HepG2 (cell line): ENCODE measurements at regions not wholly inside any gene's neighbourhood (a gene's known extent, or its start where the extent isn't known, plus 50 kb on each side); places are given as distances from the start of the nearest gene placed in this dataset.

Experiments
- CBX2 ChIP-seq, 2 experiments: fragments of 200-600 bp in 1 of 2; sonication (generic); formaldehyde crosslinking in 1 of 2; IDR thresholded peaks; 2 replicates each; pipeline versions ENCODE4 v1.7.0 to v1.8.1; 2018 to 2022; ENCODE audit warnings: low read depth in 2 of 2, low read length in 1 of 2, mild to moderate bottlenecking in 1 of 2, missing genetic modification reagents in 1 of 2
- KLF9 ChIP-seq: IDR thresholded peaks from 2 replicates; pipeline ENCODE4 v1.6.1; 2016; ENCODE audit warnings: low read depth
- TF ChIP-seq, protein P1 (sequence below): sonication (generic); formaldehyde crosslinking; IDR thresholded peaks from 2 replicates; pipeline ENCODE4 v1.5.0; 2020; ENCODE audit warnings: mild to moderate bottlenecking, missing genetic modification reagents, moderate library complexity
- TF ChIP-seq, protein P2 (sequence below), 2 experiments: sonication (generic) in 1 of 2; formaldehyde crosslinking in 1 of 2; IDR thresholded peaks; 2 replicates each; pipeline versions ENCODE4 v1.6.1 to v1.9.0; 2014 to 2022; ENCODE audit warnings: antibody characterized with exemption in 1 of 2, borderline replicate concordance in 1 of 2, inconsistent platforms in 1 of 2, low read depth in 1 of 2, missing genetic modification reagents in 1 of 2

DNA sequence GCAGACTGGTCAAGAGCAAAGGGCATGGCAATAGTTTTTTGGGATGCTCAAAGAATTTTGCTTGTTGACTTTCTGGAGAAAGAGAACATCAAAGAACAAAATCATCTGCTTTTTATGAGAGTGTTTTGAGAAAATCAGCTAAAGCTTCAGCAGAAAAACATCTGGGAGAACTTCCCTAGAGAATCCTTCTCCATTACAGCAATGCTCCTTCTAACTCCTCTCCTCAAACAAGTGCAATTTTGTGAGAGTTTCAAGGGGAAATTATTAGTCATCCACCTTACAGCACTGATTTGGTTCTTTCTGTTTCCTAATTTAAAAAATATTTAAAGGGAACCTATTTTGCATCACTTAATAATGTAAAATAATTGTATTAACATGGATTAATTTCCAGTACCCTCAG, 226.9 kb upstream of the NXPH2 start:
- TF ChIP-seq CBX2 (IDR thresholded peaks at IDR 0.05; ENCODE audit: low read depth, low read length) (no peak), CBX2 (CRISPR knock-in tag; IDR thresholded peaks at IDR 0.05; ENCODE audit: low read depth) (no peak), KLF9 (CRISPR knock-in tag) (no peak)
- TF ChIP-seq, protein P1, sequence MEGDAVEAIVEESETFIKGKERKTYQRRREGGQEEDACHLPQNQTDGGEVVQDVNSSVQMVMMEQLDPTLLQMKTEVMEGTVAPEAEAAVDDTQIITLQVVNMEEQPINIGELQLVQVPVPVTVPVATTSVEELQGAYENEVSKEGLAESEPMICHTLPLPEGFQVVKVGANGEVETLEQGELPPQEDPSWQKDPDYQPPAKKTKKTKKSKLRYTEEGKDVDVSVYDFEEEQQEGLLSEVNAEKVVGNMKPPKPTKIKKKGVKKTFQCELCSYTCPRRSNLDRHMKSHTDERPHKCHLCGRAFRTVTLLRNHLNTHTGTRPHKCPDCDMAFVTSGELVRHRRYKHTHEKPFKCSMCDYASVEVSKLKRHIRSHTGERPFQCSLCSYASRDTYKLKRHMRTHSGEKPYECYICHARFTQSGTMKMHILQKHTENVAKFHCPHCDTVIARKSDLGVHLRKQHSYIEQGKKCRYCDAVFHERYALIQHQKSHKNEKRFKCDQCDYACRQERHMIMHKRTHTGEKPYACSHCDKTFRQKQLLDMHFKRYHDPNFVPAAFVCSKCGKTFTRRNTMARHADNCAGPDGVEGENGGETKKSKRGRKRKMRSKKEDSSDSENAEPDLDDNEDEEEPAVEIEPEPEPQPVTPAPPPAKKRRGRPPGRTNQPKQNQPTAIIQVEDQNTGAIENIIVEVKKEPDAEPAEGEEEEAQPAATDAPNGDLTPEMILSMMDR = no peak
- TF ChIP-seq, protein P2, sequence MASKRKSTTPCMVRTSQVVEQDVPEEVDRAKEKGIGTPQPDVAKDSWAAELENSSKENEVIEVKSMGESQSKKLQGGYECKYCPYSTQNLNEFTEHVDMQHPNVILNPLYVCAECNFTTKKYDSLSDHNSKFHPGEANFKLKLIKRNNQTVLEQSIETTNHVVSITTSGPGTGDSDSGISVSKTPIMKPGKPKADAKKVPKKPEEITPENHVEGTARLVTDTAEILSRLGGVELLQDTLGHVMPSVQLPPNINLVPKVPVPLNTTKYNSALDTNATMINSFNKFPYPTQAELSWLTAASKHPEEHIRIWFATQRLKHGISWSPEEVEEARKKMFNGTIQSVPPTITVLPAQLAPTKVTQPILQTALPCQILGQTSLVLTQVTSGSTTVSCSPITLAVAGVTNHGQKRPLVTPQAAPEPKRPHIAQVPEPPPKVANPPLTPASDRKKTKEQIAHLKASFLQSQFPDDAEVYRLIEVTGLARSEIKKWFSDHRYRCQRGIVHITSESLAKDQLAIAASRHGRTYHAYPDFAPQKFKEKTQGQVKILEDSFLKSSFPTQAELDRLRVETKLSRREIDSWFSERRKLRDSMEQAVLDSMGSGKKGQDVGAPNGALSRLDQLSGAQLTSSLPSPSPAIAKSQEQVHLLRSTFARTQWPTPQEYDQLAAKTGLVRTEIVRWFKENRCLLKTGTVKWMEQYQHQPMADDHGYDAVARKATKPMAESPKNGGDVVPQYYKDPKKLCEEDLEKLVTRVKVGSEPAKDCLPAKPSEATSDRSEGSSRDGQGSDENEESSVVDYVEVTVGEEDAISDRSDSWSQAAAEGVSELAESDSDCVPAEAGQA (IDR thresholded peaks at IDR 0.05; ENCODE audit: low read depth) = no peak
- TF ChIP-seq, protein P2 (CRISPR knock-in tag; IDR thresholded peaks at IDR 0.05; ENCODE audit: borderline replicate concordance) = no peak
